ENCODE measurements at regions not wholly inside any gene's neighbourhood (a gene's known extent, or its start where the extent isn't known, plus 50 kb on each side); places are given as distances from the start of the nearest gene placed in this dataset.

GRCh38 chr12:75891072-75891471 lies 140.5 kb downstream of the PHLDA1 start:
- H3K4me1 Mint-ChIP-seq = peaks cover 23% of the 10 kb centered on the region
- H3K9me3 Mint-ChIP-seq = peaks cover 3% of the 10 kb centered on the region
- H3K27me3 Mint-ChIP-seq (ENCODE audit: insufficient read depth, low read depth) = no peaks in the 10 kb centered on the region
- no peak for TF ChIP-seq EZH2phosphoT487 (IDR thresholded peaks at IDR 0.05)
- TF ChIP-seq, protein P1, sequence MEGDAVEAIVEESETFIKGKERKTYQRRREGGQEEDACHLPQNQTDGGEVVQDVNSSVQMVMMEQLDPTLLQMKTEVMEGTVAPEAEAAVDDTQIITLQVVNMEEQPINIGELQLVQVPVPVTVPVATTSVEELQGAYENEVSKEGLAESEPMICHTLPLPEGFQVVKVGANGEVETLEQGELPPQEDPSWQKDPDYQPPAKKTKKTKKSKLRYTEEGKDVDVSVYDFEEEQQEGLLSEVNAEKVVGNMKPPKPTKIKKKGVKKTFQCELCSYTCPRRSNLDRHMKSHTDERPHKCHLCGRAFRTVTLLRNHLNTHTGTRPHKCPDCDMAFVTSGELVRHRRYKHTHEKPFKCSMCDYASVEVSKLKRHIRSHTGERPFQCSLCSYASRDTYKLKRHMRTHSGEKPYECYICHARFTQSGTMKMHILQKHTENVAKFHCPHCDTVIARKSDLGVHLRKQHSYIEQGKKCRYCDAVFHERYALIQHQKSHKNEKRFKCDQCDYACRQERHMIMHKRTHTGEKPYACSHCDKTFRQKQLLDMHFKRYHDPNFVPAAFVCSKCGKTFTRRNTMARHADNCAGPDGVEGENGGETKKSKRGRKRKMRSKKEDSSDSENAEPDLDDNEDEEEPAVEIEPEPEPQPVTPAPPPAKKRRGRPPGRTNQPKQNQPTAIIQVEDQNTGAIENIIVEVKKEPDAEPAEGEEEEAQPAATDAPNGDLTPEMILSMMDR (IDR thresholded peaks at IDR 0.05) = no peak
- TF ChIP-seq EZH2 (IDR thresholded peaks at IDR 0.05) = no peak
- Histone ChIP-seq H3K4me3 (no peak overlapping the region), H3F3A (ENCODE audit: low read depth) (no peaks in the 10 kb centered on the region), H3K27ac (no peak overlapping the region), H4K20me1 (ENCODE audit: low read depth) (no peaks in the 10 kb centered on the region), H3K79me2 (ENCODE audit: low read depth) (no peaks in the 10 kb centered on the region), H3K36me3 (no peaks in the 10 kb centered on the region), H3K9ac (no peak overlapping the region), H3K4me2 (no peak overlapping the region), H3K4me1 (peaks cover 7% of the 10 kb centered on the region), H2AFZ (replicated peaks) (no peak overlapping the region), H3K27me3 (no peaks in the 10 kb centered on the region), H3K9me3 (ENCODE audit: low read depth) (no peaks in the 10 kb centered on the region)
- peak overlapping the region; percentile 35 for H3K27ac Mint-ChIP-seq
- DNase-seq (ENCODE audit: low spot score) = no peak
- H3K36me3 Mint-ChIP-seq = no peaks in the 10 kb centered on the region
- H3K4me3 Mint-ChIP-seq = no peak overlapping the region

GRCh38 chr12:75890660-75891059 lies 140.9 kb downstream of the PHLDA1 start:
- Mint-ChIP-seq H3K27me3 (ENCODE audit: insufficient read depth, low read depth) (no peaks in the 10 kb centered on the region), H3K36me3 (no peaks in the 10 kb centered on the region), H3K27ac (peak overlapping the region; percentile 18), H3K4me3 (no peak overlapping the region), H3K9me3 (peaks cover 3% of the 10 kb centered on the region), H3K4me1 (peaks cover 23% of the 10 kb centered on the region)
- H3F3A ChIP-seq (ENCODE audit: low read depth) = no peaks in the 10 kb centered on the region
- no peaks in the 10 kb centered on the region for H3K27me3 ChIP-seq
- H3K9me3 ChIP-seq (ENCODE audit: low read depth) = no peaks in the 10 kb centered on the region
- H3K36me3 ChIP-seq = no peaks in the 10 kb centered on the region
- no peaks in the 10 kb centered on the region for H4K20me1 ChIP-seq (ENCODE audit: low read depth)
- H2AFZ ChIP-seq (replicated peaks) = no peak overlapping the region
- no peak overlapping the region for H3K4me2 ChIP-seq
- H3K4me3 ChIP-seq = no peak overlapping the region
- peaks cover 7% of the 10 kb centered on the region for H3K4me1 ChIP-seq
- no peak for DNase-seq (ENCODE audit: low spot score)
- H3K9ac ChIP-seq = no peak overlapping the region
- no peaks in the 10 kb centered on the region for H3K79me2 ChIP-seq (ENCODE audit: low read depth)
- H3K27ac ChIP-seq = no peak overlapping the region
- TF ChIP-seq EZH2phosphoT487 (IDR thresholded peaks at IDR 0.05) (no peak), EZH2 (IDR thresholded peaks at IDR 0.05) (no peak)
- TF ChIP-seq, protein P1 (IDR thresholded peaks at IDR 0.05) = no peak

GRCh38 chr12:75890141-75890540 lies 141.4 kb downstream of the PHLDA1 start:
- H3K27me3 Mint-ChIP-seq (ENCODE audit: insufficient read depth, low read depth) = no peaks in the 10 kb centered on the region
- Histone ChIP-seq H3K9me3 (ENCODE audit: low read depth) (no peaks in the 10 kb centered on the region), H4K20me1 (ENCODE audit: low read depth) (no peaks in the 10 kb centered on the region), H2AFZ (replicated peaks) (no peak overlapping the region), H3K9ac (no peak overlapping the region), H3K27ac (no peak overlapping the region), H3K27me3 (no peaks in the 10 kb centered on the region), H3K4me2 (no peak overlapping the region), H3F3A (ENCODE audit: low read depth) (no peaks in the 10 kb centered on the region), H3K4me1 (peaks cover 7% of the 10 kb centered on the region), H3K4me3 (no peak overlapping the region), H3K36me3 (no peaks in the 10 kb centered on the region), H3K79me2 (ENCODE audit: low read depth) (no peaks in the 10 kb centered on the region)
- DNase-seq (ENCODE audit: low spot score) = no peak
- H3K27ac Mint-ChIP-seq = no peak overlapping the region
- H3K9me3 Mint-ChIP-seq = peaks cover 3% of the 10 kb centered on the region
- no peak overlapping the region for H3K4me3 Mint-ChIP-seq
- H3K36me3 Mint-ChIP-seq = no peaks in the 10 kb centered on the region
- TF ChIP-seq, protein P1 (IDR thresholded peaks at IDR 0.05) = no peak
- TF ChIP-seq EZH2 (IDR thresholded peaks at IDR 0.05) = no peak
- no peak for TF ChIP-seq EZH2phosphoT487 (IDR thresholded peaks at IDR 0.05)
- peaks cover 23% of the 10 kb centered on the region for H3K4me1 Mint-ChIP-seq
